IPS-18c (cell line): ENCODE measurements at regions not wholly inside any gene's neighbourhood (a gene's known extent, or its start where the extent isn't known, plus 50 kb on each side); places are given as distances from the start of the nearest gene placed in this dataset.
"Not testable (repeated sequence)": the region's sequence is repeated elsewhere in the genome, so short reads cannot be mapped to it uniquely, and the experiment has no call there.

ENCODE experiments used
- H3K4me3 ChIP-seq: 2 replicates; pipeline ENCODE4 v1.7.0; 2013; ENCODE audit warnings: low read depth, mild to moderate bottlenecking, low read length, moderate library complexity; ENCODE audit not compliant: insufficient read depth
- H3K9me3 ChIP-seq: one replicate; pipeline ENCODE4 v1.6.1; 2013; ENCODE audit warnings: mild to moderate bottlenecking, low read length, moderate library complexity; ENCODE audit not compliant: control insufficient read depth, insufficient read depth

- Histone ChIP-seq H3K9me3 (peaks cover 5% of the 10 kb centered on the region), H3K4me3 (no peak overlapping the region)
These were observed 336.9 kb upstream of the PREP start for GRCh38 chr6:105739764-105740163.

GRCh38 chr6:105733556-105734162 lies 330.8 kb upstream of the PREP start:
- peaks cover 5% of the 10 kb centered on the region for H3K9me3 ChIP-seq
- H3K4me3 ChIP-seq: no peak overlapping the region

- H3K9me3 ChIP-seq: no peaks in the 10 kb centered on the region
- H3K4me3 ChIP-seq: no peak overlapping the region
These were observed 326.1 kb upstream of the PREP start for GRCh38 chr6:105728995-105729394.

- H3K4me3 ChIP-seq: no peak overlapping the region
- H3K9me3 ChIP-seq: no peaks in the 10 kb centered on the region
These were observed 324.2 kb upstream of the PREP start for GRCh38 chr6:105726902-105727655.

GRCh38 chr6:105714846-105715245 lies 312.0 kb upstream of the PREP start:
- Histone ChIP-seq H3K4me3 (no peak overlapping the region), H3K9me3 (no peaks in the 10 kb centered on the region)

- Histone ChIP-seq H3K9me3 (no peaks in the 10 kb centered on the region), H3K4me3 (no peak overlapping the region)
These were observed 310.7 kb upstream of the PREP start for GRCh38 chr6:105713474-105714118.

- no peaks in the 10 kb centered on the region for H3K9me3 ChIP-seq
These were observed 308.3 kb upstream of the PREP start for GRCh38 chr6:105711216-105711615.

GRCh38 chr6:105705608-105706007 lies 302.7 kb upstream of the PREP start:
- H3K4me3 ChIP-seq: no peak overlapping the region
- no peaks in the 10 kb centered on the region for H3K9me3 ChIP-seq

More at GRCh38 chr6:105711216-105711615, 308.3 kb upstream of the PREP start:
- no peak overlapping the region for H3K4me3 ChIP-seq

GRCh38 chr6:105695461-105695860 lies 292.6 kb upstream of the PREP start:
- no peaks in the 10 kb centered on the region for H3K9me3 ChIP-seq
- no peak overlapping the region for H3K4me3 ChIP-seq

GRCh38 chr6:105692613-105693215 lies 289.8 kb upstream of the PREP start:
- no peaks in the 10 kb centered on the region for H3K9me3 ChIP-seq
- H3K4me3 ChIP-seq: no peak overlapping the region

- Histone ChIP-seq H3K9me3 (peaks cover 5% of the 10 kb centered on the region), H3K4me3 (no peak overlapping the region)
These were observed 289.1 kb upstream of the PREP start for GRCh38 chr6:105691971-105692370.

GRCh38 chr6:105691081-105691480 lies 288.2 kb upstream of the PREP start:
- H3K9me3 ChIP-seq: peaks cover 5% of the 10 kb centered on the region
- no peak overlapping the region for H3K4me3 ChIP-seq

GRCh38 chr6:105688573-105688972 lies 285.7 kb upstream of the PREP start:
- H3K9me3 ChIP-seq: peaks cover 5% of the 10 kb centered on the region
- no peak overlapping the region for H3K4me3 ChIP-seq

GRCh38 chr6:105686793-105687192 lies 283.9 kb upstream of the PREP start:
- H3K4me3 ChIP-seq, H3K9me3 ChIP-seq: not testable (repeated sequence)

- Histone ChIP-seq H3K4me3 (no peak overlapping the region), H3K9me3 (no peaks in the 10 kb centered on the region)
These were observed 278.2 kb upstream of the PREP start for GRCh38 chr6:105681061-105681460.

GRCh38 chr6:105680131-105680530 lies 277.2 kb upstream of the PREP start:
- Histone ChIP-seq H3K4me3 (no peak overlapping the region), H3K9me3 (no peaks in the 10 kb centered on the region)

- no peak overlapping the region for H3K4me3 ChIP-seq
- no peaks in the 10 kb centered on the region for H3K9me3 ChIP-seq
These were observed 275.6 kb upstream of the PREP start for GRCh38 chr6:105678516-105678915.
